NCI-H446 (cell line): ENCODE measurements at regions not wholly inside any gene's neighbourhood (a gene's known extent, or its start where the extent isn't known, plus 50 kb on each side); places are given as distances from the start of the nearest gene placed in this dataset.
"Not testable (repeated sequence)": the region's sequence is repeated elsewhere in the genome, so short reads cannot be mapped to it uniquely, and the experiment has no call there.

ENCODE experiments used
- DNase-seq, 2 experiments: peaks; one replicate each; lab custom pipeline; 2025; lab: John Stamatoyannopoulos, UW

DNA sequence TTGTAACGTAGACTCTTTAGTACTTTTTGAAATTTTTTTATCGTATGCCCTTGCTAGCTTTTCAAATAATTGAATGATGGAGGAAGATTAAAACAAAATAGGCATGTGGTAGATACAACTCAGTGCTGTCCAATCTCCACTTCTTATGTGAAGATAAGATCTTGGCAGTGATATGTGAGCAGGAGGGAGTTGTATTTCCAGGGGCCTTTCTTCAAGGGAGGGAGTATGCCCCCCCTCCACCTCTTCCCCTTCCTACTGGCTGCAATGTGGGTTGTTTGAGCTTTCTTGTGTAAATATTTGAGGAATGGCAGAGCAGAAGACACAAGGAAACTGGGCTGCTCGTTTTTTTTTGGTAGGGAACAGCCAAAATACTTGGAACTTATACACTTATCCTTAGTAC, 374.9 kb downstream of the PSAT1 start:
- no peak for DNase-seq

DNA sequence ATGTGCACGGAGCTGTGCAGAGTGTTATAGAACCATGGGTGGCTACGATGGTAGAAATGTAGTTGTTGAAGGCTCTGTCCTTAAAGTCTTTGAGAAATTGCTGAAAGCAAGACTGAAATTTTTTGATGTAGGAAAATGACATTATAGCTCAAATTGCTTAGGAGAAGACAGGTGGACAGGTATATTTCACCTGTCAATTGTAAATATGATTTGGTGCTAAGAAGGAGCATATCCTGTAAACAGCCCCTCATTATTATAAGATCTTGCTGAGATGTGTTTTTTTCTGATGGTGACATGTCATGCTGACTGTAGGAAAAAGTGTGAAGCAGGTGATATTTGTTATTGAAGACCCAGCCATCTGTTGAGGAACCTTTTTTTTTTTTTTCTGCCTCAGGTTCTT, 377.9 kb downstream of the PSAT1 start:
- DNase-seq = no peak

- DNase-seq = no peak
Measured at GRCh38 chr9:78676009-78676408, 379.1 kb downstream of the PSAT1 start.

DNA sequence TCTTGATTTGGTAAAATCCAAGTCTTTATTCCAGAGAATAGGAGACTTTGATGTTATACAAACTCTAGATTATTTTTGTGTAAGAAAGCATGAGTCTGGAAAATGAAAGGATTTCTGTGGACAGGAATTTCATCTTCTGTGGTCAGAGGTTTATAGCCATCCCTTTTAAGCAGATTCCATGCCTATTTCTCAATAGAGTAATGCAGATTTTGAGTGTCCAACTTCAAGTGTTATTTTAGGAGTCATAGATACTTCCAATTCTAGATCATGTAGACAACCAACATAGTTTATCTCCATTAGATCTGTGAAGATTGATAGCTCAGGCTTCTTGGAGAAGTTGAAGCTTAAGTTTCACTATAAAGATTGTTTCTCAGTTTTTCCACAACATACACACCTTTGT, 379.7 kb downstream of the PSAT1 start:
- no peak for DNase-seq

DNA sequence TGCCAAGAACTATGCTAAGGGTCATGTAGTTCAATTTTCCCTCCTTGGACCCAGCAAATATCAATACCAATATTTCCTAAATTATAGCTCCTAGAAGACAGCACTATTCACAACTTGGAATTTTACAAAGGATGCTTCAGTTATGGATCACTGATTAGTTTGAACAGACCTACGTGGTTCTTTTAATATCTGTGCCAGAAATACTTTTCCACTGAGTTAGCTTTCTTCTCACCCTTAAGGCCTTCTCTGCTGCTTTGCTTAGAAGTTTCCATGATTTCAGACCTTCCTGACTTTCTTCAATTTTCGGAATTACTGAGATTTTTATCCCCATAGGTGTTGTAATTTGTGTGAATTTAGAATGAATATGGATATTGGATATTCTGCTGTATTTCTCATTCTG, 380.4 kb downstream of the PSAT1 start:
- DNase-seq = no peak

DNA sequence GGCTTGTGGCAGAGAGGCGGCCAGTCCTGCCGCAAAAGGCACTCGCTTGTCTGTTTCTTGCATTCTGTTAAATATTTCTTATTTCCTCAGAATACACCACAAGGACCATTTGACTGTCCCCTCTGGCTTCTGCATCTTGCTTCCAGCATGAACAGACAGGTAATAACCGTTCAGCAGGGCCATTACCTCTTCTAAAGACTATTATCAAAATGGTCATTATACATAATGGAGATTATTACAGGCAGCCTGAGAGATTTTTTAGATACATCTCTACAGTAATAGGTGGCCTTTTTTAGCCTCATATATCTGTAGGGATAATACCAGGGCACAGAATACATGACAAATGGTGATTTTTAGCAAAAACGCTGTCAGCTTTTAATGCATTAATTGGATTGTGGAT, 382.0 kb downstream of the PSAT1 start:
- no peak for DNase-seq

GRCh38 chr9:78680196-78680595, 383.3 kb downstream of the PSAT1 start:
- no peak for DNase-seq

- no peak for DNase-seq
Measured at GRCh38 chr9:78682216-78682615, 385.3 kb downstream of the PSAT1 start.

- DNase-seq = no peak
Measured at GRCh38 chr9:78685471-78685870, 388.5 kb downstream of the PSAT1 start.

- no peak for DNase-seq
Measured at GRCh38 chr9:78688796-78689195, 391.9 kb downstream of the PSAT1 start.

GRCh38 chr9:78691542-78691941, 394.6 kb downstream of the PSAT1 start:
- no peak for DNase-seq

DNA sequence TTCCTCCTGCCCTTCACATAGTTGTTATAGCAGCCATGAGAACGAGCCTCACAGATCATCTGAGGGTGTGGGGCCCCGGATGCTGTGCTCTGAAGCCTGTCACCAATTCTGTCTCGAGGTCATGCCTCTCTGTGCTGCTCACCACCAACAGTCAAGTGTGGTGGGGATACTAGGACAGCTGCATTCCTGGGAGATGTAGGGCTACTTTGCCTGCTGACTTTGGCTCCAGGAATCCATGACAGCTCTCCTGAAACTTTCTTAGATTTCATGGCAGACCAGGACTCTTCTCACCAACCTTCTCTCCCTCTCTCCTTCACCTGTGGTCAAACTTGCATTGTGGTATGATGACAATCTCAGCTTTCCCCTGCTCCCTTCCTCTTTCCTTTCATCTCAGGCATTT, 395.9 kb downstream of the PSAT1 start:
- DNase-seq = no peak

DNA sequence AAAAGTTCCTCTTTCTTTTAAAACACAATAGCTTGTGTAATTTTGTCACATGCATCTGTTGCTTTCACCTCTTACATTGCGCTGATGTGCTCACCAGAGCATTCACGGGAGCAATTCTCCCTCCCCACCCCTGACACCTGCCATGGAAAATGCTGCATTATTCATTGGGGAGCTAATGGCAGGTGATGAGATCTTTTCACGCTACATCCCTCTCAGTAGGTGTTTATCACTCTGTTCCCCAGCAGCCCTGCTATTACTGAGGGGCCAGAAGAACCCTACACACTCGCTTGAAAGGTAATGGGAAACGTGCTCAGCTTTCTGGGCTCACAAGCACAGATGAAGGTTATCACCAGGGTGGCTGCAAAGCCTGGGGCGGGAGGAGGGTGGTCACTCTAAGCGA, 398.0 kb downstream of the PSAT1 start:
- DNase-seq = no peak

GRCh38 chr9:78695519-78695918, 398.6 kb downstream of the PSAT1 start:
- DNase-seq = no peak

DNA sequence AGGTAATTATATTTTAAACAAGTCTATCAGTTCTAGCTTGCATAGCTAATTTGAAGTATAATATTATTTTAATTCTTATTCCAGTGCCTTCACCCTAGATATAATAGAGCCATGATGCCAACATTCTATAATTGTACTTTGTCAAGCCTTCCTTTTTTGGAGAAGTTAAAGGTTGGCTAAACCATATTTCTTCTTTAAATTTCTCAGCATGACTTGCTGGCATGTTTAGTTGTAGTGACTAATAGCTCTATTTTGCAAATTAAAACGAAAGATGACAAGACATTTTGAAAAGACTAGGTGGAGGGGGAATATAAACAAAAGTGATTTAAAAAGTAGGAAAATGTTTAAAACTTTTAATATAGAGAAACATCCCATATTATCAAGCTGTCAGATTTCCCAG, 400.7 kb downstream of the PSAT1 start:
- no peak for DNase-seq

DNA sequence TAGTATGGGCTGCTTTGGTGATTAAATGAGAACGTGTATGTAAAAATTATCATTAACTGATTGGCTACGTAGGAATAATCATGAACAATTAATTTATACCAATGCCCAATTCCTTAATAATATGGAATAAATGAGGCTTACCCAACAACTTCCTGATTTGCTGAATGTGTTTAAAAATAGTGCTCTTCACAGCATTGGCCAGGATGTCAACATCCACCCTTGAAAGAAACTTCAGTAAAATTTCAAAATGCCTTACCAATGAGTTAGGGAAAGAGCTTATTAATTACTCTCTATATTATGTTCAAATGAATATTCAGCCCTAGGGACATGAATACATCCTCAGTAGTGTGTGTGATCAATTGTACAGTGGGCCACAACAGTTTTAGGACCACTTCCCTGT, 401.4 kb downstream of the PSAT1 start:
- DNase-seq = no peak

DNA sequence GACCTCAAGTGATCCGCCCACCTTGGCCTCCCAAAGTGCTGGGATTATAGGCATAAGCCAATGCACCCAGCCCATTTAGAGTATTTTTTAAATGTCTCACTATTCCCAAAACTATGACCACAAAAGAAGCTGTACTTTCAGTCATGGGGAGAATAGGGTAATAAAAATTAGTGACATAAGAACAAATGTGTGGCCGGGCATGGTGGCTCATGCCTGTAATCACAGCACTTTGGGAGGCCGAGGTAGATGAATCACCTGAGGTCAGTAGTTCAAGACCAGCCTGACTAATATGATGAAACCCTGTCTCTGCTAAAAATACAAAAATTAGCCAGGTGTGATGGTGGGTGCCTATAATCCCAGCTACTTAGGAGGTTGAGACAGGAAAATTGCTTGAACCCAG, 402.3 kb downstream of the PSAT1 start:
- not testable (repeated sequence) for DNase-seq

GRCh38 chr9:78704153-78704552, 407.2 kb downstream of the PSAT1 start:
- DNase-seq = not testable (repeated sequence)

GRCh38 chr9:78707080-78707479, 410.2 kb downstream of the PSAT1 start:
- no peak for DNase-seq

GRCh38 chr9:78707481-78707991, 410.6 kb downstream of the PSAT1 start:
- no peak for DNase-seq

DNA sequence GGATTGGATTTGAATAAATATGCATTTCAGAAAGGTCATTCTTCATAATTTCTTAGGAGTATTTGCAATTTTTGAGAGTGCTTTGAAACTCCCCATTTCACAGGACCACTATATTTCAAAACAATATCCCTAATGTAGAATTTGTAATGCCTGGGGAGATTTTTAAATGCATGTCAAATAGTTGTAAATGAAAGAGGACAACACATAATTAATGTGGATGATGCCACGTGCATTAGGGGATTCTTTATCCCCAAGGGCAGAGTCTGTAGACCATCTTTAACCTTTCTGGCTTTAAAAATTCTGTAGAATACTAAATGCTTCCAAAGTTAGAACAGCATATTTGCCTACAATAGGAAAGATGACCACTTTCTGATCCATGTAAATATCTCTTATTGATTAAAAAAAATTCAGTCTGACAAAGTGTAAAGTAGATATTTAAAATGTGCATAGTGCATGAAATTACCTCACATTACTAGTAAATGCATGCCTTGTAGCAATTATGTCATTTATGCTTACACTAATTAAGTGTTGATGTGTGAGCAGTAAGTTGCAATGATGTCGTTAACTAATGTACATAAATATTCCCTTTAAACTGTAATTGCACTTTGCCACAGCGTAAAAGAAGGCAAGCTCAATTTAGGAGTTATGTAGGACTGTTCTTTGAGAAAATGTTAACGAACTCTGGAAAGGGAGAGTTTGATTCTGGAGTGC, 416.1 kb downstream of the PSAT1 start:
- no peak for DNase-seq

- no peak for DNase-seq
Measured at GRCh38 chr9:78713614-78714405, 416.9 kb downstream of the PSAT1 start.

DNA sequence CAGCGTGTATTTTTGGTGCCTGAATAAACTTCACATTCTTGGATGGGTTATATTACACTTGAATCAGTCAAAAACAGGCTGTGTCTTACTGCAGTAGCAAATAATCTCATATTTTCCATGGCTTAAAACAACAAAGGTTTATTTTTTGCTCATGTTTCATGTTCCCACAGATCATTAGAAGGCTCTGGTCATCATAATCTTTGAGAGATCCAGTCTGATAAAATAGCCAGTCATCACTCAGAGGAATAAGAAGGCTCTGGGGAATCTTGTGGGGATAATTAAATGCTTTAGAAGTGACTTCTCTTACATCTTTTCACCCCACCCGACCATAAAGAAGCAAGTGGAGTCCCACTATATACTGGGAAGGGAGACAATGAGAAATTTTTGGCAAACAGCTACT, 417.7 kb downstream of the PSAT1 start:
- DNase-seq = no peak
